Astrocyte (in vitro differentiated cells and primary cell): ENCODE measurements at regions not wholly inside any gene's neighbourhood (a gene's known extent, or its start where the extent isn't known, plus 50 kb on each side); places are given as distances from the start of the nearest gene placed in this dataset.

Experiments used
- DNase-seq: peaks from one replicate; pipeline ENCODE4 v3.0.0-alpha.2; 2010; ENCODE audit warnings: low read depth
- FAIRE-seq: peaks from 2 replicates; lab custom pipeline; 2011; peaks lifted over from hg19 to GRCh38; lab: Jason Lieb, UNC
- H2AFZ ChIP-seq: 2 replicates; pipeline ENCODE4 v1.6.0; 2012; ENCODE audit warnings: low read depth, low read length, inconsistent platforms
- H3K27ac ChIP-seq: 2 replicates; pipeline ENCODE4 v1.5.1; 2011; ENCODE audit warnings: low read depth, low read length, inconsistent platforms
- H3K27me3 ChIP-seq: 2 replicates; pipeline ENCODE4 v1.6.0; 2011; ENCODE audit warnings: low read length, inconsistent platforms; ENCODE audit not compliant: insufficient read depth
- H3K36me3 ChIP-seq: 2 replicates; pipeline ENCODE4 v1.5.1; 2011; ENCODE audit warnings: low read length, inconsistent platforms; ENCODE audit not compliant: insufficient read depth
- H3K4me1 ChIP-seq: 2 replicates; pipeline ENCODE4 v1.5.1; 2011; ENCODE audit warnings: low read length, inconsistent platforms; ENCODE audit not compliant: insufficient read depth
- H3K4me2 ChIP-seq: 2 replicates; pipeline ENCODE4 v1.6.0; 2012; ENCODE audit warnings: low read length, inconsistent platforms
- H3K4me3 ChIP-seq: 2 replicates; pipeline ENCODE4 v1.5.1; 2011; ENCODE audit warnings: low read depth, mild to moderate bottlenecking, low read length, inconsistent platforms; ENCODE audit not compliant: insufficient read depth
- H3K79me2 ChIP-seq: 2 replicates; pipeline ENCODE4 v1.6.0; 2012; ENCODE audit warnings: mild to moderate bottlenecking, low read length, inconsistent platforms; ENCODE audit not compliant: insufficient read depth
- H3K9ac ChIP-seq: 2 replicates; pipeline ENCODE4 v1.6.0; 2012; ENCODE audit warnings: mild to moderate bottlenecking, low read length, inconsistent platforms
- H3K9me3 ChIP-seq: 2 replicates; pipeline ENCODE4 v1.5.1; 2012; ENCODE audit warnings: low read depth, mild to moderate bottlenecking, low read length, inconsistent platforms; ENCODE audit not compliant: insufficient read depth
- H4K20me1 ChIP-seq: 2 replicates; pipeline ENCODE4 v1.6.0; 2012; ENCODE audit warnings: low read length, inconsistent platforms; ENCODE audit not compliant: insufficient read depth
- H3K27ac Mint-ChIP-seq: one replicate; pipeline ENCODE4 v1.8.0; 2021; ENCODE audit warnings: mild to moderate bottlenecking, mixed read lengths; ENCODE audit not compliant: unreplicated experiment
- H3K27me3 Mint-ChIP-seq: one replicate; pipeline ENCODE4 v1.8.0; 2021; ENCODE audit warnings: low read depth, mixed read lengths; ENCODE audit not compliant: unreplicated experiment
- H3K36me3 Mint-ChIP-seq: one replicate; pipeline ENCODE4 v1.8.0; 2021; ENCODE audit warnings: low read depth, mixed read lengths; ENCODE audit not compliant: unreplicated experiment
- H3K4me1 Mint-ChIP-seq: one replicate; pipeline ENCODE4 v1.8.0; 2021; ENCODE audit warnings: low read depth, mixed read lengths; ENCODE audit not compliant: unreplicated experiment
- H3K4me3 Mint-ChIP-seq: one replicate; pipeline ENCODE4 v1.8.0; 2021; ENCODE audit warnings: mild to moderate bottlenecking, moderate library complexity, mixed read lengths; ENCODE audit not compliant: unreplicated experiment
- H3K9me3 Mint-ChIP-seq: one replicate; pipeline ENCODE4 v1.8.0; 2021; ENCODE audit warnings: mild to moderate bottlenecking, mixed read lengths; ENCODE audit not compliant: unreplicated experiment
- CTCF ChIP-seq: IDR thresholded peaks from 2 replicates; pipeline ENCODE4 v1.5.1; 2011; ENCODE audit warnings: low read depth, mild to moderate bottlenecking, inconsistent platforms, low read length, moderate library complexity; ENCODE audit not compliant: insufficient read depth
- EZH2 ChIP-seq: IDR thresholded peaks from 2 replicates; pipeline ENCODE4 v1.6.1; 2012; ENCODE audit warnings: mild to moderate bottlenecking, low read length, inconsistent platforms; ENCODE audit not compliant: insufficient read depth

- Histone ChIP-seq H3K4me3 (no peak overlapping the region), H3K36me3 (no peaks in the 10 kb centered on the region), H3K27me3 (no peaks in the 10 kb centered on the region), H3K79me2 (no peaks in the 10 kb centered on the region), H4K20me1 (no peaks in the 10 kb centered on the region), H3K4me1 (no peaks in the 10 kb centered on the region), H3K4me2 (no peak overlapping the region), H2AFZ (no peak overlapping the region), H3K9ac (no peak overlapping the region), H3K9me3 (no peaks in the 10 kb centered on the region), H3K27ac (no peak overlapping the region)
- Mint-ChIP-seq H3K9me3 (no peaks in the 10 kb centered on the region), H3K27me3 (no peaks in the 10 kb centered on the region), H3K4me3 (no peak overlapping the region), H3K36me3 (no peaks in the 10 kb centered on the region), H3K4me1 (no peaks in the 10 kb centered on the region), H3K27ac (no peak overlapping the region)
- FAIRE-seq (no peak), DNase-seq (no peak)
- TF ChIP-seq CTCF (no peak), EZH2 (no peak)
These were observed 50.2 kb upstream of the SMIM36 start for GRCh38 chr17:55561316-55561972.
